ENCODE measurements at regions not wholly inside any gene's neighbourhood (a gene's known extent, or its start where the extent isn't known, plus 50 kb on each side); places are given as distances from the start of the nearest gene placed in this dataset.

DNA sequence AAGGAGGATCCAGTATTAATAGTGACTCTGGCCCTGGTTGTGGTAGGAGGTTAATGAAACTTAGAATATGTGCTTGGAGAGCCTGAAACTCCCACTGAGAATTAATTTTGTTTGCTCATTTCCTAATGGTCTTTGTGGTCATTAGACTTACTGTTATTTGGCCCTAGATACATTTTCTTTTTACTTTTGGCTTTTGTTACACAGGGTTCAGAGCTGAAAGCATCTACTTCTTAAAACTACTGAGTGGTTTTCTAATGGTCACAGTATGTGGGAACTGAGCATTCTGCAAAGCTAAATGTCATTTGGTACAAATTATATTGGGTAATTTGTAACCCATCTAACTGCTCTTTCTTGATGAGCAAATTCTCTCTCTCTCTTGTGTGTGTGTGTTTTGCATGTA, 433.4 kb upstream of the IL12A start:
- TF ChIP-seq, protein P1, sequence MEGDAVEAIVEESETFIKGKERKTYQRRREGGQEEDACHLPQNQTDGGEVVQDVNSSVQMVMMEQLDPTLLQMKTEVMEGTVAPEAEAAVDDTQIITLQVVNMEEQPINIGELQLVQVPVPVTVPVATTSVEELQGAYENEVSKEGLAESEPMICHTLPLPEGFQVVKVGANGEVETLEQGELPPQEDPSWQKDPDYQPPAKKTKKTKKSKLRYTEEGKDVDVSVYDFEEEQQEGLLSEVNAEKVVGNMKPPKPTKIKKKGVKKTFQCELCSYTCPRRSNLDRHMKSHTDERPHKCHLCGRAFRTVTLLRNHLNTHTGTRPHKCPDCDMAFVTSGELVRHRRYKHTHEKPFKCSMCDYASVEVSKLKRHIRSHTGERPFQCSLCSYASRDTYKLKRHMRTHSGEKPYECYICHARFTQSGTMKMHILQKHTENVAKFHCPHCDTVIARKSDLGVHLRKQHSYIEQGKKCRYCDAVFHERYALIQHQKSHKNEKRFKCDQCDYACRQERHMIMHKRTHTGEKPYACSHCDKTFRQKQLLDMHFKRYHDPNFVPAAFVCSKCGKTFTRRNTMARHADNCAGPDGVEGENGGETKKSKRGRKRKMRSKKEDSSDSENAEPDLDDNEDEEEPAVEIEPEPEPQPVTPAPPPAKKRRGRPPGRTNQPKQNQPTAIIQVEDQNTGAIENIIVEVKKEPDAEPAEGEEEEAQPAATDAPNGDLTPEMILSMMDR (conservative IDR thresholded peaks at IDR 0.05 in 1 of 2, IDR thresholded peaks at IDR 0.05 in 1 of 2; ENCODE audit: low read depth in 1 of 2, low read length in 2 of 2), result no peak
- no peak for TF ChIP-seq EZH2 (IDR thresholded peaks at IDR 0.05; ENCODE audit: low read length, missing control alignments)
